ENCODE measurements at regions not wholly inside any gene's neighbourhood (a gene's known extent, or its start where the extent isn't known, plus 50 kb on each side); places are given as distances from the start of the nearest gene placed in this dataset.

DNA sequence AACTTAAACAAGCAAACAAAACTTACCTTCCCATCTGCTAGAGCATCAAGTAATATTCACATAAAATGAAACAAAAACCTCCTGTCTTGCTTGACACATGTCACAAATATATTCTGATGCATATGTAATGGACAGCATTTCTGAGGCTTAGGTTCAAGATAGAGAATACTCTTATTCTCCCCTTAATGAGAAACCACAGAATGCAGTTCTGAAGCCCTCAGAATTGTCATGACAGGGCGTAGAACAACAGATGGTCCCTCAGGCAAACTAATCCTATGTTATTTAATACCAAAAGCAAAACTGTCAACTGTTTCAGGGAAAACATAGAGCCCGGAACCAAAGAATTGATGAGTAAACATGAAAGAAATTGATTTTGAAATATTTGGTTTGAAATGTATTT is 229.9 kb upstream of the RIOK2 start:
- no peak overlapping the region for H3K4me3 Mint-ChIP-seq
- H3K4me1 Mint-ChIP-seq (ENCODE audit: low read depth): peaks cover 8% of the 10 kb centered on the region; the same call in 1 of the 2 replicates
- H3K27me3 Mint-ChIP-seq (ENCODE audit: insufficient read depth): no peaks in the 10 kb centered on the region; the same call in 1 of the 2 replicates
- TF ChIP-seq, protein P1, sequence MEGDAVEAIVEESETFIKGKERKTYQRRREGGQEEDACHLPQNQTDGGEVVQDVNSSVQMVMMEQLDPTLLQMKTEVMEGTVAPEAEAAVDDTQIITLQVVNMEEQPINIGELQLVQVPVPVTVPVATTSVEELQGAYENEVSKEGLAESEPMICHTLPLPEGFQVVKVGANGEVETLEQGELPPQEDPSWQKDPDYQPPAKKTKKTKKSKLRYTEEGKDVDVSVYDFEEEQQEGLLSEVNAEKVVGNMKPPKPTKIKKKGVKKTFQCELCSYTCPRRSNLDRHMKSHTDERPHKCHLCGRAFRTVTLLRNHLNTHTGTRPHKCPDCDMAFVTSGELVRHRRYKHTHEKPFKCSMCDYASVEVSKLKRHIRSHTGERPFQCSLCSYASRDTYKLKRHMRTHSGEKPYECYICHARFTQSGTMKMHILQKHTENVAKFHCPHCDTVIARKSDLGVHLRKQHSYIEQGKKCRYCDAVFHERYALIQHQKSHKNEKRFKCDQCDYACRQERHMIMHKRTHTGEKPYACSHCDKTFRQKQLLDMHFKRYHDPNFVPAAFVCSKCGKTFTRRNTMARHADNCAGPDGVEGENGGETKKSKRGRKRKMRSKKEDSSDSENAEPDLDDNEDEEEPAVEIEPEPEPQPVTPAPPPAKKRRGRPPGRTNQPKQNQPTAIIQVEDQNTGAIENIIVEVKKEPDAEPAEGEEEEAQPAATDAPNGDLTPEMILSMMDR (IDR thresholded peaks at IDR 0.05): no peak
- no peak overlapping the region for H3K27ac Mint-ChIP-seq
- no peaks in the 10 kb centered on the region for H3K9me3 Mint-ChIP-seq
- no peaks in the 10 kb centered on the region for H3K36me3 Mint-ChIP-seq (ENCODE audit: low read depth)
- DNase-seq: no peak

DNA sequence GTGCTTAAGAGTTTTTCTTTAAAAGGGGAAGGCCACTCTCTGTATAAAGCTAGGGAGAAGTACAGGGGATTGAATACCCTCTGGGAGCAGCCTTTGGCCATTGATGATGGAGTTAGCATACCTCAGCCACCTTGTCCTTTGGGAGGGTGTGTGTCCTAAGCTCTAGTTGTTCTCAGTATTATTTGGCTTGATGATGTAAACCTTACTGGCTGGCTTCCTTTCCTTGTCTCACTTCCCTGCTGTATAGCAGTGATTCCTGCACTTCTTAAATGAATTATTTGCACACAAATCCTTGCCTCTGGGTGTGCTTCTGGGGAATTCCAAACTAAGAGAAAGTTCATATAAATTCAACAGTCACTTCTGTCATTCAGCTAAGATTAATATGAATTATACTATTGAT is 234.9 kb upstream of the RIOK2 start:
- H3K36me3 Mint-ChIP-seq (ENCODE audit: low read depth): no peaks in the 10 kb centered on the region
- H3K27me3 Mint-ChIP-seq (ENCODE audit: insufficient read depth): no peaks in the 10 kb centered on the region
- H3K4me3 Mint-ChIP-seq: no peak overlapping the region
- no peak for DNase-seq
- no peaks in the 10 kb centered on the region for H3K4me1 Mint-ChIP-seq (ENCODE audit: low read depth)
- TF ChIP-seq, protein P1 (IDR thresholded peaks at IDR 0.05): no peak
- H3K27ac Mint-ChIP-seq: no peak overlapping the region
- H3K9me3 Mint-ChIP-seq: no peaks in the 10 kb centered on the region

DNA sequence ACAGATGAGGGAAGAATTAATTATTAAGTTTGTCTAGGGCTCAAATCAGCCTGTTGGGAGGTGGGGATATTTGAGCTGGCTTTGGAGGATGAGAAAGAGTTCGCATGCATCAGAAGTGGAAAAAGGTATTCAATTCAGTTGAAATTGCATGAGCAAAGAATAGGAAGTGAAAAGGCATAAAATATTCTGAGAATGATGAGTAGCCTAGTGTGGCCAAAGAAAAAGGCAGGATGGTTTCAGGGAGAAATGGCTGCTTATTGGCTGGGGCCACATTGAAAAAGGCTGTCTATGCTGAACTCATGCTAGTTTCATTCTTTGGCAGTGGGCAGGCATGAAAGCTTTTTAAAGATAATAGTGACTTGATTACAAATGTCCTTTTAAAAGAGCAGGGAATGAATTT is 235.4 kb upstream of the RIOK2 start:
- Mint-ChIP-seq H3K27me3 (ENCODE audit: insufficient read depth) (no peaks in the 10 kb centered on the region), H3K4me1 (ENCODE audit: low read depth) (no peaks in the 10 kb centered on the region), H3K9me3 (no peaks in the 10 kb centered on the region), H3K36me3 (ENCODE audit: low read depth) (no peaks in the 10 kb centered on the region), H3K4me3 (no peak overlapping the region), H3K27ac (no peak overlapping the region)
- no peak for DNase-seq
- TF ChIP-seq, protein P1 (IDR thresholded peaks at IDR 0.05): no peak

DNA sequence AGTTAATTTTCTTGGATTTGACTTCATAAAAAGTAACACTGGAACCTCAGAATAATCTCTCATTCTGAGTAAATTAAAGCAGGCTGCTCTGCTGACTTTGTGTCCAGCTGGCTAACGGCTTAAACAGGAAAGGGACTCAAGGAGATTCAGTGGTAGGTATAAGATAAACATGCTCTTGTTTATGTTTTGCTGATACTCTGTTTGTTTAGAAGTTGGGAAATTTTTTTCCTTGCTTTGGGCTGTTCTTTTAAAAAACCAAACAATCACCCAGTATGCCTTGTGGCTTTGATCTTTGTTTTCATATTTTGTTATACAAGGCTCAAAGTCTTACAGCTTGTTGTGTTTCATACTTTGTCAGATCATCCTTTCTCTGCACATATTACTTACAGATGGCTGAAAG is 237.6 kb upstream of the RIOK2 start:
- TF ChIP-seq, protein P1 (IDR thresholded peaks at IDR 0.05): no peak
- DNase-seq: no peak
- H3K36me3 Mint-ChIP-seq (ENCODE audit: low read depth): no peaks in the 10 kb centered on the region
- no peak overlapping the region for H3K27ac Mint-ChIP-seq
- H3K27me3 Mint-ChIP-seq (ENCODE audit: insufficient read depth): no peaks in the 10 kb centered on the region
- H3K4me3 Mint-ChIP-seq: no peak overlapping the region
- H3K4me1 Mint-ChIP-seq (ENCODE audit: low read depth): no peaks in the 10 kb centered on the region
- H3K9me3 Mint-ChIP-seq: no peaks in the 10 kb centered on the region

DNA sequence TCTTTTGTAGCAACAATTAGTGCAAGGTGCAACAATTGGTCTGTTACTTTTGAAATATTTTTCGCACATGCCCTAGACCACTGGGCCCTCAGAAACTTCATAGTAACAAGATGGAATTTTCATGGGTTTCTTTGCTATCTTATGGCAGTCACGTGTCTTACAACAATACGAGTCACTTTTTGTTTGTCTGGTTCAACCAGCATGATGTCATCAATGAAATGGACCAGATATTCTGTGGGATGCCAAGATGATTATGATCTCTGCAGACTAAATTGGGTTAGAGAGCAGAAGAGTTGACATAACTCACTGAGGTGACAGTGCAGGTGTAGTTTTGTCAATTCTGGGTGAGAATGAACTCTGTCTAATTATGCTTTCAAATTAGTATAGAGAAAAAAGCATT is 239.6 kb upstream of the RIOK2 start:
- Mint-ChIP-seq H3K9me3 (no peaks in the 10 kb centered on the region), H3K4me1 (ENCODE audit: low read depth) (peaks cover 4% of the 10 kb centered on the region; the same call in 1 of the 2 replicates), H3K36me3 (ENCODE audit: low read depth) (no peaks in the 10 kb centered on the region), H3K4me3 (no peak overlapping the region), H3K27me3 (ENCODE audit: insufficient read depth) (no peaks in the 10 kb centered on the region), H3K27ac (no peak overlapping the region)
- DNase-seq: no peak
- TF ChIP-seq, protein P1 (IDR thresholded peaks at IDR 0.05): no peak

DNA sequence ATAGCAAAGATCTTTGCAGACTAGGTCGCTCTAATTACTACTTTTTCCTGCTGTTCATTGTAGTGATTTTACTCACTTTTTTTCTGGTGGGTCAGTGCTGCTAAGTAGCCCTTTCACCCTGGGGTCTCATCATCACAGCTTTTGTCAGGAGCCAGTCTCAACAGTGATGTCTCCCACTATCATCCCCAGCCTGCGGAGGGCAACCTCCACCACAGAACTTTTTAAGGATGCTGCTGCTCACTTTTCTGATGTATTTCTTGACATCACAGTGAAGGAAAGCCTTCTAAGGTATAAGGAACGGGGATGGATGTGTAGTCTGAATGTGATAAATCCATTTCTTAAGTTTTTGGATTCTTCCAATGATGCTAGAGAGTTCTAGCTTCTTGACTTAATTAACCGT is 242.5 kb upstream of the RIOK2 start:
- no peaks in the 10 kb centered on the region for H3K27me3 Mint-ChIP-seq (ENCODE audit: insufficient read depth)

More for the DNA sequence above, 242.5 kb upstream of the RIOK2 start:
- H3K36me3 Mint-ChIP-seq (ENCODE audit: low read depth): no peaks in the 10 kb centered on the region
- no peak overlapping the region for H3K4me3 Mint-ChIP-seq
- H3K4me1 Mint-ChIP-seq (ENCODE audit: low read depth): peaks cover 4% of the 10 kb centered on the region; the same call in 1 of the 2 replicates
- H3K9me3 Mint-ChIP-seq: no peaks in the 10 kb centered on the region
- DNase-seq: no peak
- TF ChIP-seq, protein P1 (IDR thresholded peaks at IDR 0.05): peak; percentile 69
- H3K27ac Mint-ChIP-seq: no peak overlapping the region

Data from HFFc6 (cell line).